Stomach (tissue), 8 donors: ENCODE measurements at regions not wholly inside any gene's neighbourhood (a gene's known extent, or its start where the extent isn't known, plus 50 kb on each side); places are given as distances from the start of the nearest gene placed in this dataset.

ENCODE experiments used
- DNase-seq, 2 donors: peaks; one replicate each; pipeline versions ENCODE4 v3.0.0 to v3.0.0-alpha.2; 2013 to 2019
- H3K27ac ChIP-seq, 5 donors: fragments of 200-600 bp in 4 of 5; sonication (generic) in 4 of 5; one replicate each; pipeline ENCODE4 v1.5.1; 2013 to 2019; ENCODE audit warnings: mild to moderate bottlenecking in 1 of 5, moderate library complexity in 1 of 5
- H3K27me3 ChIP-seq, 3 donors: fragments of 200-600 bp; sonication (generic); one replicate each; pipeline ENCODE4 v1.5.1; 2017 to 2019; ENCODE audit warnings: mixed run types in 1 of 3
- H3K36me3 ChIP-seq, 4 donors: fragments of 200-600 bp; sonication (generic); 1 replicate in 3 of 4; 2 replicates in 1 of 4; pipeline ENCODE4 v1.5.1; 2016 to 2019
- H3K4me1 ChIP-seq, 4 donors: fragments of 200-600 bp; sonication (generic); one replicate each; pipeline ENCODE4 v1.5.1; 2016 to 2019
- H3K4me3 ChIP-seq, 4 donors: fragments of 200-600 bp; sonication (generic) in 3 of 4; one replicate each; pipeline ENCODE4 v1.5.1; 2016 to 2019; ENCODE audit warnings: mild to moderate bottlenecking in 1 of 4
- H3K9me3 ChIP-seq, 4 donors: fragments of 200-600 bp; sonication (generic); one replicate each; pipeline ENCODE4 v1.5.1; 2016 to 2019
- CTCF ChIP-seq, 7 experiments: fragments of 450-650 bp in 4 of 7; fragments of 200-600 bp in 3 of 7; sonication (generic) in 3 of 7; IDR thresholded peaks; one replicate each; pipeline ENCODE4 v1.5.1; 2016 to 2019; ENCODE audit warnings: antibody characterized with exemption in 7 of 7, control low read depth in 2 of 7, mild to moderate bottlenecking in 1 of 7
- EP300 ChIP-seq: sonication (generic); formaldehyde crosslinking; IDR thresholded peaks from one replicate; pipeline ENCODE4 v1.6.1; 2017; ENCODE audit warnings: antibody characterized with exemption
- POLR2A ChIP-seq, 4 donors: fragments of 450-650 bp; IDR thresholded peaks; one replicate each; pipeline ENCODE4 v1.6.1; 2016; ENCODE audit warnings: antibody characterized with exemption in 4 of 4, control low read depth in 2 of 4, mild to moderate bottlenecking in 1 of 4, moderate library complexity in 1 of 4
- POLR2AphosphoS5 ChIP-seq, 3 donors: sonication (generic); formaldehyde crosslinking; IDR thresholded peaks; one replicate each; pipeline ENCODE4 v1.6.1; 2016; ENCODE audit warnings: antibody characterized with exemption in 3 of 3
- WGBS, 5 donors: extraction: QIAGEN DNeasy Blood & Tissue Kit in 3 of 5; methylation state at CpG; one replicate each; pipeline versions ENCODE4 v1.1.5 to v1.1.7; 2013 to 2018; 5-methylcytosine and 5-hydroxymethylcytosine counted together
- intact Hi-C: fragments of 100-400 bp; cut with DNase I; formaldehyde crosslinking; loops from one replicate; pipeline ENCODE4 v1.15.1; 2023; ENCODE audit warnings: low total_unique reads
- donor health status: healthy with polysubstance abuse.
- donor health status: Bipolar disorder and iron deficiency.
- donor health status: healthy.

- no peaks in the 10 kb centered on the region for H3K36me3 ChIP-seq
- TF ChIP-seq CTCF (IDR thresholded peaks at IDR 0.05) (no peak), POLR2AphosphoS5 (IDR thresholded peaks at IDR 0.05) (no peak), POLR2A (IDR thresholded peaks at IDR 0.05) (no peak), EP300 (no peak)
- H3K27me3 ChIP-seq = no peaks in the 10 kb centered on the region
- no peak overlapping the region for H3K4me3 ChIP-seq
- no peaks in the 10 kb centered on the region for H3K9me3 ChIP-seq
- H3K4me1 ChIP-seq = no peaks in the 10 kb centered on the region
- intact Hi-C loops = no loop called here
- no peak for DNase-seq
- H3K27ac ChIP-seq = no peak overlapping the region
- WGBS, 5 donors = 66 to 70% (median 69%) methylated on average over 6 of the region's 6 CpGs
Measured at GRCh38 chr20:55446301-55446700, 559.0 kb downstream of the CBLN4 start.

- WGBS, 5 donors = 45 to 74% (median 67%) methylated on average over 2 of the region's 2 CpGs
- Histone ChIP-seq H3K4me1 (no peaks in the 10 kb centered on the region), H3K4me3 (no peak overlapping the region), H3K27me3 (no peaks in the 10 kb centered on the region), H3K27ac (no peak overlapping the region), H3K36me3 (no peaks in the 10 kb centered on the region), H3K9me3 (no peaks in the 10 kb centered on the region)
- intact Hi-C loops = no loop called here
- DNase-seq = no peak
- TF ChIP-seq POLR2AphosphoS5 (IDR thresholded peaks at IDR 0.05) (no peak), EP300 (no peak)
Measured at GRCh38 chr20:55439070-55439469, 566.2 kb downstream of the CBLN4 start.

- no peak overlapping the region for H3K27ac ChIP-seq
- intact Hi-C loops = no loop called here
- H3K9me3 ChIP-seq = no peaks in the 10 kb centered on the region
- 52 to 77% (median 71%) methylated on average over 6 of the region's 6 CpGs for WGBS, 5 donors
- H3K27me3 ChIP-seq = no peaks in the 10 kb centered on the region
- H3K4me1 ChIP-seq = no peaks in the 10 kb centered on the region
- H3K36me3 ChIP-seq = no peaks in the 10 kb centered on the region
- no peak overlapping the region for H3K4me3 ChIP-seq
- no peak for TF ChIP-seq POLR2A (IDR thresholded peaks at IDR 0.05)
- TF ChIP-seq CTCF (IDR thresholded peaks at IDR 0.05) = no peak
- no peak for TF ChIP-seq POLR2AphosphoS5 (IDR thresholded peaks at IDR 0.05)
- no peak for TF ChIP-seq EP300
- DNase-seq = peak in 1 of 2 donors; percentile 54
Measured at GRCh38 chr20:55437798-55438415, 567.4 kb downstream of the CBLN4 start.

- 51 to 65% (median 54%) methylated on average over 3 of the region's 3 CpGs for WGBS, 5 donors
- Histone ChIP-seq H3K27ac (no peak overlapping the region), H3K27me3 (no peaks in the 10 kb centered on the region), H3K9me3 (no peaks in the 10 kb centered on the region), H3K4me3 (no peak overlapping the region), H3K4me1 (peaks cover 0 to 5% (median 0%) of the 10 kb centered on the region in 4 donors), H3K36me3 (no peaks in the 10 kb centered on the region)
- TF ChIP-seq POLR2A (IDR thresholded peaks at IDR 0.05) = no peak
- no peak for TF ChIP-seq CTCF (IDR thresholded peaks at IDR 0.05)
- no peak for TF ChIP-seq EP300
- no peak for TF ChIP-seq POLR2AphosphoS5 (IDR thresholded peaks at IDR 0.05)
- intact Hi-C loops = no loop called here
- DNase-seq = peak in 1 of 2 donors; percentile 47
Measured at GRCh38 chr20:55424968-55425367, 580.4 kb downstream of the CBLN4 start.

- no peak overlapping the region for H3K27ac ChIP-seq
- H3K4me1 ChIP-seq = peaks cover 0 to 5% (median 0%) of the 10 kb centered on the region in 4 donors
- H3K27me3 ChIP-seq = no peaks in the 10 kb centered on the region
- intact Hi-C loops = no loop called here
- H3K4me3 ChIP-seq = no peak overlapping the region
- TF ChIP-seq CTCF (IDR thresholded peaks at IDR 0.05) (no peak), POLR2A (IDR thresholded peaks at IDR 0.05) (no peak), POLR2AphosphoS5 (IDR thresholded peaks at IDR 0.05) (no peak), EP300 (no peak)
- H3K36me3 ChIP-seq = no peaks in the 10 kb centered on the region
- WGBS, 5 donors = 19 to 35% (median 24%) methylated on average over 3 of the region's 3 CpGs
- H3K9me3 ChIP-seq = no peaks in the 10 kb centered on the region
- no peak for DNase-seq
Measured at GRCh38 chr20:55424476-55424875, 580.8 kb downstream of the CBLN4 start.
